ENCODE measurements at regions not wholly inside any gene's neighbourhood (a gene's known extent, or its start where the extent isn't known, plus 50 kb on each side); places are given as distances from the start of the nearest gene placed in this dataset.

GRCh38 chr6:132167929-132168892, 217.0 kb upstream of the CCN2 start:
- no peak for TF ChIP-seq REST (IDR thresholded peaks at IDR 0.05; ENCODE audit: low read depth, low read length)
- no peak for TF ChIP-seq ZBTB33 (IDR thresholded peaks at IDR 0.05; ENCODE audit: borderline replicate concordance, low read depth)
- no peak for TF ChIP-seq CTCF (IDR thresholded peaks at IDR 0.05)
- TF ChIP-seq EP300 (IDR thresholded peaks at IDR 0.05; ENCODE audit: borderline replicate concordance in 1 of 2, low read depth in 1 of 2, low read length in 1 of 2), result no peak
- TF ChIP-seq MXI1 (IDR thresholded peaks at IDR 0.05; ENCODE audit: low read depth, low read length), result no peak
- no peak for TF ChIP-seq RFX5 (IDR thresholded peaks at IDR 0.05; ENCODE audit: low read length)
- no peak for TF ChIP-seq CHD2 (IDR thresholded peaks at IDR 0.05; ENCODE audit: low read length, partially characterized antibody)

Measured in SK-N-SH (cell line).